RPMI8226 (cell line): ENCODE measurements at regions not wholly inside any gene's neighbourhood (a gene's known extent, or its start where the extent isn't known, plus 50 kb on each side); places are given as distances from the start of the nearest gene placed in this dataset.
"Not testable (repeated sequence)": the region's sequence is repeated elsewhere in the genome, so short reads cannot be mapped to it uniquely, and the experiment has no call there.

Experiments
- DNase-seq: peaks from one replicate; pipeline ENCODE4 v3.0.0-alpha.2; 2015

DNA sequence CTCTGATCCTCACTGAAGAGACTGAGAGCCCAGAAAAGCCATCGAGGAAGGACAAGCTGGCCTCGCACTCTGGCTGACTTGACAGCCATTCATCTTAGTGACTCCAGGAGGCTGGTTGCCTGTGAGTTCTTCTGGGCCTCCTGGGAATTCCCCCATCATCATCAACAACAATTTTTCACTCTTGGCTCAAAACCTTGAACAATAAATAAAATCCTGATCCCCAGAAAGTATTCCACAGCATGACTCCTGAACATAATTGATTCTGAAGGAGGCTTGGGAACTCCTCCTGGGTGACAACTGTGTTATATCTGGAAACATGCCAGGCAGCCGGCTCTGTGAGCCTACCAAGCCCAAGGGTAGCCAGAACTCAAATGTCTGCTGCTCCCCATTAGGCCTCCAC lies 188.6 kb downstream of the SHQ1 start:
- DNase-seq: no peak

DNA sequence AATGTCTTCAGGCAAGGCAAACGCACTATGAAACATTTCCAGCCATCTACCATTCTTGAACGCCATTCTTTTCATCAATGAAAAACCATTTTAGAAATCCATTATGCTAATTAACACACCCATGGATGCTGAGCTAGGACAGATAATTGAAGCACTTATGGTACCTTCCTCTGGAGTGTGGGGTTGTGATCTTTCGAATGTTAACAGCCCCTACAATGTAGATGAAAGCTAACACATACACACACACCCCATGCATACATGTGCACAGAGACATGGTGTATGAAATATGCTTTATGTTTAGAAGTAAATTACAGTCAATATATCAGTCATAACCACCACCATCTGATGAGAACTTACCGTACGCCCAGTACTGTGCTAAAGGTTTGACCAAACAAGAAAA lies 189.1 kb downstream of the SHQ1 start:
- DNase-seq: no peak

DNA sequence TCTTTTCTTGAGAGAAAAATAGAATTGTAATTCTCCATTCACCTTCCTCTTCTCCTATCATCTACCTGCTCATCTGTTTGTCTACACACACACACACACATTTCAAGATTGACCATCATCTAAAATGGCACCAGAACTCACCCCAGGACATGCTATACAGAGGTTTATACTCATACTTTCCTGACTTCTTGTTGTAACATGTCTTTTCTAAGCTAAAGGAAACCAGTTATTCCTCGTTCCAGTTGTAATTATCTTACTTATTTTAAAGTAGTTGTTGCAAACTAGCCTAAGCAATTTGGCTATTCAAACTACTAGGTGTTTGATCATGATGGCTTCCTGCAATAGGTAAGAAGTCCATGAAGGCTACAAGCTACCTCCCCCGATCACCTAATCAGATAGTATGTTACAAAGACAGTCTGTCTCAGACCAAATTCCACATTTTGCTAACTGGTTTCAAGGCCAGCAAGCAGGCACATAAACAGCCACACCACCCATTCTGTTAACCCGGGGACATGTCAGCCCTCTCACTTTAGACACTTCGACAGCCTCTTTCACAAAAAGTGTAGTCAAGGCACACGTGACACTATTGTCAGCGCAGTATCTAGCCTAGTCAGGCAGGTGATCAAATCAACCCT lies 189.7 kb downstream of the SHQ1 start:
- no peak for DNase-seq

DNA sequence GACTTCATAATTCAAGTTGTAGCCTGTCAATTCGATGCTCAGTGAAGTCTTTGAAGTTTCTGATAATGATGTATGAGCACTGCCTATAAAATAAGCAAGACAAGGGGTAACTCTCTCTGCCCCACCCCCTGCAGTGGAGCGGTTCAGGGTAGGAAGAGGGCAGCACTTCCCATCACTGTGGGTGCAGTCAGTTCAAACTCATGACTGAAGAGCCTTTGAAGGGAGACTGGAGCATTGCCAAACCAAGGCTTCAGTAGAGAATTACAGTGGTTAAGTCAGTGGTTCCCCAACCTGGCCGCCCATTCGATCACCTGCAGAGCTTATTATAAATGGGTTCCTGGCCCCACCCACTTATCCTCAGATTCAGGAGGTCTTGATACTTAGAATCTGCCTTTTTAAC lies 190.6 kb downstream of the SHQ1 start:
- DNase-seq: peak; percentile 54

DNA sequence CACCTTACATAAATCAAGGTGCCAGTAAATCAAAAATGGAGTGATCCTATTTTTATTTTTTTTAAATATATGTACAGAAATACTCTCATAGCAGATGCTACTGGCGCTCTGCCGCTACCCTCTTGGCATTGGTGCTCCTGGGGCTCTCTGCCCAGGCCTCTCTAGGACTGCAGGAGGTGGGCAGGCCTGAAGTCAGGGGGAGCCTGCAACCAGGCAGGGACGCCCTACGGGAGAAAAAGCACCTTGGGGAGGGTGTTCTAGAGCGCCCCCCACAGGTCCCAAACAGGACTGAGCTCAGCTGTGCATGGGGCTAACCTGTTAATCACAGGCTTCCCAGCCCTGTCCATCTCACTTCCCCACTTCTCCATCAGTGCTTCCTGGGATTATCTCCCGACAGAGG lies 192.5 kb downstream of the SHQ1 start:
- no peak for DNase-seq

DNA sequence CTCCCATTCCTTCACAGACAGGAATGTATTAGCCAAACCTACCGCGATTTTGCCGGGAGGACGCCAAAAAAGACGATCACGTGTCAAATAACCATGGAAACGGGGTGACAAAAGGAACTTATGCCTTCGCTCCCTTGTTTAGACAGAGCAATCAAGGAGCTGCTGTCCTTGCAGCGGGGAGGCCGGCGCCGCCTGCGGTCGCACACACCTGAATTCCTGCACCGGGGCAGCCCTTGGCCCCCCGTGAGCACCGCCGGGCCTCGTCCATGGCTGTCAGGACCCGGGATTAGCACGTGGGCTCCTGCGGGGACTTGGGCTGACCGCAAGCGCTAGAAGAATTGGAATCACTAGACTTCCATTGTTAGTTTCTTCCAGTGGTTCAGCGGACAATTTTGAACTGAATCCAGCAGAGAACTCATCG lies 193.1 kb downstream of the SHQ1 start:
- DNase-seq: no peak

DNA sequence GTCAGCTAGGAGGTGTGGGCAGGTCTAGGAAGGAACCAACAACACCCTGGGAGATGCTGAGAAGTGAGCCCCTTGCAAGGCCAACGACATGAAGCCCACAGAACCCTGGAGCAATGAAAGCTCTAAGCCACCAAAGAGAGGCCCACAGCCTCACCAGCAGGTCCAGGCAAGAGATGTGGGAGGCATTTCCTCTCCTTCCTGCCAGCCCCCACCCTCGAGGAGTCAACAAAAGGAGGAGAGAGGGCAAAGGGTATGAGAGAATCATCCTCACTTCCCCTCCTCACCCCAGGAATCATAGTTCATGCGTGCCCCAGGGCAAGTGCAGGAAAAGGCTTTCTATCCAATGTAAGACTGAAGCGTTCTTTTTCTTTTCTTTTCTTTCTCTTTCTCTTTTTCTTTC lies 195.8 kb downstream of the SHQ1 start:
- DNase-seq: no peak

DNA sequence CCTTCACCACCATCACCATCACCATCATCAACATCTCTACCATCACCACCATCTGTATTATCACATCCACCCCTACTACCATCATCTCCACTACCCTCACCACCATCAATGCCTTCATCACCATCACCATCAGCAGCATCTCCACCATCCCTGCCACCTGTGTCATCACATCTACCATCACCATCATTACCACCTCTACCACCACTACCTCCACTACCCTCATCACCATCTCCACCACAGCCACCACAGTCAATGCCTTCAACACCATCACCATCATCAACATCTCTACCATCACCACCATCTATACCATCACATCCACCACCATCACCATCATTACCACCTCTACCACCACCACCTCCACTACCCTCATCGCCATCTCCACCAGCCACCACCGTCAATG lies 196.7 kb downstream of the SHQ1 start:
- DNase-seq: no peak

DNA sequence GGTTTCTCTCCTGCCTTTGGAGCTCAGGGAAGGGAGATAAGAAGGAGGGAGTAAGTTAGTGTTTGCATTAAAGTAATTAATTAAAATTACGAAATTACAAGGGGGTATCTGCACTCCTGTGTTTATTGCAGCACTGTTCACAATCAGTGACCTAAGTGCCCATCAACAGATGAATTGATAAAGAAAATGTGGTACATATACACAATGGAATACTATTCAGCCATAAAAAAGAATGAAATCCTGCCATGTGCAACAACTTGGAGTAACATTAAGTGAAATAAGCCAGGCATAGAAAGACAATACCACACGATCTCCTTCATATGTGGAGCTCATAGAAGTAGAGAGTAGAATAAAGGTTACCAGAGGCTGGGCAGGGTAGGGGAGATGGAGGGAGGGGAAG lies 202.0 kb downstream of the SHQ1 start:
- DNase-seq: no peak

DNA sequence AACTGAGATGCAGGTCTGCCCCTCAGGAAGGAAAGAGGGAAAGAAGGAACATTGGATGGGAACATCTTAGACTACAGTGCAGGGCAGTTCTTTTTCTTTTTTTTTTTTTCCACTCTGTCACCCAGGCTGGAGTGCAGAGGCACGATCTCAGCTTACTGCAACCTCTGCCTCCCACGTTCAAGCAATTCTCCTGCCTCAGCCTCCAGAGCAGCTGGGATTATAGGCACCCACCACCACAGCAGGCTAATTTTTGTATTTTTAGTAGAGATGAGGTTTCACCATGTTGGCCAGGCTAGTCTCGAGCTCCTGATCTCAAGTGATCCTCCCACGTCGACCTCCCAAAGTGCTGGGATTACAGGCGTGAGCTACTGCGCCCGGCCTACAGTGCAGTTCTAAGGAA lies 204.6 kb downstream of the SHQ1 start:
- not testable (repeated sequence) for DNase-seq

DNA sequence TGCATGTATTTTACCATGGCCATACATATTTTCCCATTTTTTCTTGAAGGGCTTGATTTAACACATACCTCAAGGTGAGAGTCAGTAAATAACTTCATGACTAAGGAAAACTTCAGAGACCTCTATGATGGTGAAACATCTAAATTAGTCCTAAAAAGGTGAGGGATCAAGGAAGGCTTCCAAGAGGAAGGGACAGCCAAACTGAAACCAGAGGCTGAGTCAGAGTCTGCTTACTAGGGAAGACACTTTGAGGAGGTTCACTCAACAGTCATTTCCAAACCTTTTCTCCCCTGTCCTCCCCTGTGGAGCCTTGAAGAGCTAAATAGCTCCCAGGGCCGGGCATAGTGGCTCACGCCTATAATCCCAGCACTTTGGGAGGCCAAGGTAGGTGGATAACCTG lies 206.6 kb downstream of the SHQ1 start:
- no peak for DNase-seq

DNA sequence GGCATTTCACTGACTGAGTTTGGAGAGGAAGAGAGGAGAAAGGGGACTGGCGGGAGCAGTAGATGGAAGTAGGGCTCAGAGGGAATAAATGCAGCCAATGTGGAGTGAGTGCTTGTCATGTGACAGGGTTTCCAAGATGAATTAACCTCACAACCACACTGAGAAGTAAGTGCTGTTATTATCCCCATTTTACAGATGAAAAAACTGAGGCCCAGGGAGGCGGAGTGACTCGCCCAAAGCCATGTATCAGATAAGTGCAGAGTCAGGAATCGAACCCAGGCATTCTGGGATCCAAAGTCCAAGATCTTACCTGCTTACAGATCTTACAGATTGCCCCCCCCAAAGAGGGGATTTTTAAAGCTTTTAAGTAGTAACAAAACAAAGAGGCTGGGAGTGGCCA lies 207.2 kb downstream of the SHQ1 start:
- no peak for DNase-seq

DNA sequence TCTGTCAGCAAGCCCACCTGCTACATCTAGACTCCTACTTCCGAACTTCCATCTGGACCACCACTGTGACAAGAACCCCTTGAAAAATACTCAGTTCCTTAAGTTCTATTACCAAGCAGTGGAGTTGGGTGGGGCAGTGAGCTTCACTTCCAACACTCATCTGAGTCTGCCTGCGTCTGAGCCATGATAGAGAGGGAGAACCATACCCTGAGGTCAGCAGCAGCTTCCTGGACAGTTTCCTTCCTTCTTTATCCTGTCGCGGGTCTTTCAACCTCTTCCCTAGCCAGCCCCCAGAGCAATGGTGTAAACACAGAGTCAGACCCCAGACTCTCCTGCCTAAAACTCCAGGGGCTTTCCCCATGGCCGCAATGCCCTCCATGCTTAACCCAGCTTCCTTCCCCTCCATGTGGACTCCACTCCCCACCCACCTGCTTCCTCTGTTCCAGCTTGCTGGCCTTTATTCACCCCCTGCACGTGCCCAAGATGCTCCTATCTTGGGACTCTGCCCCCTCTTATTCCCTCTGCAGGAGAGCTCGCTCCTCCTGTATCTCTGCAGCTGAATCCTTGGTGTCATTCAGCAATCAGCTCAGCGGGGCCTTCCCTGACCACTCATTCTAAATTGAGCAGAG lies 211.2 kb downstream of the SHQ1 start:
- DNase-seq: no peak

DNA sequence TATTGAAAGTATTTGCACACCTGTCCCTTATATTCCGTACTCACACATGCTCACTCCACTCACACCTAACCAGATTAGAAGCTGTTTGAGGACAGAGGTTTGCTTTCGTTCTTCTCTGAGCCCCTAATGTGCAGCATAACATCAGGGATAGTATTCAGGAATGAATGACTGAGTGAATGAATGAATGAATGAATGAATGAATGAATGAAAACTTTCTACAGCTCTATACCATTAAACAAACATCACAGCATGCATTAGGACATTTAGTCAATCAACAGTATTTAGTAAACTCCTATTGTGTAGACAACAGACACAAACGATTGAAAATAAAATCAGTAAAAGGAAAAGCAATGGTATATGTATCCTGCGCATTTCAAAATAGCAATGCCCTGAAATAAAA lies 212.7 kb downstream of the SHQ1 start:
- no peak for DNase-seq

DNA sequence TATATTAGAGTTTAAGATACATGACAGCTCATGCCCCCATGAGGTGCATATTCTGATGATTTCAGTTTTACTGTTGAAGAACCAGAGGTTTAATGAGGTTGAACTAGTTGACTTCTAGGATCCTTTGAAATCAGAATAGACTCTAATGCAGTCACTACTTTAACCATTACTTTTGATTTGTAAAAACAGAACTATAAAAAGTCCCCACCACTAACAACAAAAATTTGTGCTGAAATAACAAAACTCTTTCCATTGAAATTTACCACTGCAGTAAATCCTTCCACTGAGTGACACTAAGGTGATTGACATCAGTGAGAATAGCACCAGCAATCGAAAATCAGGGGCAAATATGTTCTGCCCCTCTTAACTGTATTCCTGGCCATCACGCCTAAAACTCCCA lies 214.1 kb downstream of the SHQ1 start:
- no peak for DNase-seq

DNA sequence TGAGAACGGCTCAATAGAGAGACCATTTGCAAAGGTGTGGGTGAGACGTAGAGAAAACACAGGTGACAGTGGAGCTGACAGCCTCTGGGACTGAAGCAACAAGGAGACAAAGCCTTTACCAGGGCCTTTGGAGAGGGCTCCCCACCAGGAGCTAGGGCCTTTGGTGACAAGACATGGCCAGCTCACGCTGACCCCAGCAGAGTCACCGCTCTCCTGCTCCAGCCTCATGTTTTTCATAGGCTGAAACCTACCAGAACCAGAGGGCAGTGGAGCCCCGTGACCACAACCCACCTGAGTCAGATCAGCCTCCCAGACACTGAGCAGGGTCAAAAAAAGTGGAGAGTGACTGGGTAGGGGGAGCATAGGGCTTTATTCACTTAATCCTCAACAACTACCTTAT lies 214.7 kb downstream of the SHQ1 start:
- no peak for DNase-seq

DNA sequence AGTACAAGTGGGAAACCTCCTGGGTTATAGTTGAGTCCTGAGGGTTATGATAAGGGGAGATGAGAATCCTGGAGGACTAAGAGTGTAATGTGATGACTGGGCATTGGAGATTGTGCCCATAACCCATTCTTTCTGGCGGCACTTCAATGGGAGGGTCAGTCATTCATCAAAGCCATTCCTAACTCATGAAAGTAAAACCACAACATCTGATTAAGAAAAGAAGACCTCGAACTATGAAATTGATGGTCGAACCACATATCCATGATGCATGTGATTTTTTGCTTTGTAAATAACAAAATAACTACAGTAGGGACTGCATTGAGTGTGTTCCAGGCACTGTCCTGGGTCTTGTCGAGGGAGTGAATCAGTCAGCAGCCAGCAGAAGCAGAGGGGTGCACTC lies 215.1 kb downstream of the SHQ1 start:
- DNase-seq: no peak

DNA sequence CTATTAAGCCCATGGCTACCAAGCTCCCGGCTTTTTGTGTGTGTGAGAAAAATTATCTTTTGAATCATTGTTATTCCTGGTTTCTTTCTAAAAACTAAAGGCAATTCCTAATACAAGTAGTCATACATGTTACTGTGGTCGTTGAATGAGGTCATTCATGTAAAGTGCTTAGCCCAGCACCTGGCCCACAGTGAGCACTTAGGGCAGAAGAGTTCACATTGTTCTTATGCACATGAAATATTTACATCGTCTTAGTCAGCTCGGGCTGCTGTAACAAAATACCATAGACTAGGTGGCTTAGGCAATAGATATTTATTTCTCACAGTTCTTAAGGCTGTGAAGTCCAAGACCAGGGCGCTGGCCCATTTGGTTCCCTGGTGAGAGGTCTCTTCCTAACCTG lies 216.1 kb downstream of the SHQ1 start:
- DNase-seq: no peak

DNA sequence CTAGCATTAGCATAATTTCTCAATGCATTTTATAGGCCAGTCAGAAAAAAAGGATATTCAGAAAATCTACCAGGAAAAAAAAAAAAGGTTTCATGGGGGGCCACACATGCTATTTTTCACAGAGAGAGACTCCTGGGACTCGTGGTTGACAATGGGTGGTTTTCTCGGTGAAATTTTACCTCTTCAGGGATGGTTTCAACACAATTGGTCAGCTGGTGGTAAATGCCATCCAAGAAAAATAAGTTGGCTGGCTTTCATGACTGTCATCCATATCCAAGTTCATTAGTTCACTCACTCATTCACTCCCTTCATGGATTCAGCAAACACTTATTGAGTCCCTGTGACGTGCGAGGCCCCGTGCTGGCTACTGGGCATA lies 217.3 kb downstream of the SHQ1 start:
- DNase-seq: no peak

DNA sequence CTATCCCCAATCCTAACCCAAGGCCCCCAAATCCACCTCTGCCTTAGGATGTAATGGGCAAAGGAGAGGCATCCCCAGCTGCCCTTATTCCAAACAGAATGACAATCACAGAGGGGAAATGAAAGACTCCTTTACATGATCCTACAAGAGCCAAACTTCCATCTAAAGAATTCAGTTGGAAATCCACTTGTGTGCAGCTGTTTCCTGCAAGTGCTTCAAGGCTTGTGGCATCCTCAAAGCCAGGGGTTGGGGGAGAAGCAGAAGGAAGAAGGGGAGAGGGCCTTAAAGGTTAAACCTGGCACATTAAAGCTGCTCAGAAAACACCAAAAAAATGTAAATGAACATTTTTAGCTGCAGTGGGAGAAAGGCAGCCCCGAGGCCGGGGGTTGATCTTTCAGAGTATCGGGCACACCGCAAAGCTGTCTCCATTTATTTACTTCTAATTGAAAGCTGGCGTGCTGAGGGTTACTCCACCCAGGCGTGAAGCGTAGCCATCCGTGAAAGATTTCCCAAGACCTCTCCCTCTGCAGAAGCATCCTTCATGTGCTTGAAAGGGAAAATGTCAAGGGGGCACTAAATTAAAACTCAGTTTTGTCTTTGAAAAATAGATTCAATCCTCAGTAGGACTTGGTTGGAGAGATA lies 217.8 kb downstream of the SHQ1 start:
- no peak for DNase-seq

DNA sequence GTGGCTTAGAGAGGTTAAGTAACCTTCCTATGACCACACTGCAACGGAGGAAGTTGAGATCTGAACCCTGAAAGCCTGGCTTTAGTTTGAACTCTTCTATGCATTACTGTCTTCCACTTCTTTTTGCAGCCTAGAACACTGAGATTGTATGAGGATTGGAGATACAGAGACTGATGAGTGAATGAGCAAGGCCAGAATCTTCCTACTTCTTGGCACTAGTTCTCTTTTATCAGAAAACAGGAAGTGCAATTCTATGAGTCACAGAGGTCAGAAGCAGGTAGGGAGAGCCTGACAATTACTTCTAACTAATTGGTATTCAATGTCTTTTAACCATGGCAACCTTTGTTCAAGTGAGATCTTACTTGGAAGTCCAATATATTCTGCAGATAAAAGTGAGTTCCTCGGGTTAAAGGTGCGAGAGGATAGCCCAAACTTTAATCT lies 219.0 kb downstream of the SHQ1 start:
- DNase-seq: peak; percentile 50

DNA sequence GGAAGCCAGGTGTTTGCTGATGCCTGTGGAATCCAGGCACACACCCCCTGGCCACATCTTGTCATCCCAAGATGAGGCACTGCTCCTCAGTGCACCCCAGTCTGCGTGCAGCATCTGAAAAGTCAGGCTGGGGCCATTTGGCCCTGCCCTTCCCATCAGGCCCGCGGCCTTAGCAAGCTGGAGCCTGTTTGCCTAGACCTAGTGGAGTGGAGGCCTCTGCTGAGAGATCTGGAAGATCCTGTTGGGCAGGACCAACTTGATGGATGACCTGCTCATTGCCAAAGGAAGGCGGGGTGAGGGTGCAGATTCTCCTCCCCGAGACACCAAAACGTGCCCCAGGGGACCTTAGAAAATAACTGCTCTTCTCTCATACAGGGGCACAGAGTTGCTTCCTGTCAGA lies 220.2 kb downstream of the SHQ1 start:
- no peak for DNase-seq

DNA sequence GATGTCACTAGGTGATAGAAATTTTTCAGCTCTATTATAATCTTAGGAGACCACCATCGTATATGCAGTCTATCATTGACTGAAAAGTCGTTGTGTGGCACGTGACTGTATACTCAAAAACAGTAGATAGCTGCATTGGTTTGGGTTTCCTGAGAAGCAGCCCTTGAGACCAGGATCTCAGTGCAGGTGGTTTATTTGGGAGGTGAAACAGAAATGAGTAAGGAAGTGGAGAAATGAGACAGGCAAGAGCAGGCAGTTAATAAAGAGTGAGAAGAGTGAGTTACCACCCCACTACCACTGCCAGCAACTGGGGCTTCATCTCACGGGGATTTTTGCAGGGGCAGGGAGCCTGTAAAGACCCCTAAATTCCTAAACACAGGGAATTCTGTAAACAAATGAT lies 221.0 kb downstream of the SHQ1 start:
- no peak for DNase-seq

DNA sequence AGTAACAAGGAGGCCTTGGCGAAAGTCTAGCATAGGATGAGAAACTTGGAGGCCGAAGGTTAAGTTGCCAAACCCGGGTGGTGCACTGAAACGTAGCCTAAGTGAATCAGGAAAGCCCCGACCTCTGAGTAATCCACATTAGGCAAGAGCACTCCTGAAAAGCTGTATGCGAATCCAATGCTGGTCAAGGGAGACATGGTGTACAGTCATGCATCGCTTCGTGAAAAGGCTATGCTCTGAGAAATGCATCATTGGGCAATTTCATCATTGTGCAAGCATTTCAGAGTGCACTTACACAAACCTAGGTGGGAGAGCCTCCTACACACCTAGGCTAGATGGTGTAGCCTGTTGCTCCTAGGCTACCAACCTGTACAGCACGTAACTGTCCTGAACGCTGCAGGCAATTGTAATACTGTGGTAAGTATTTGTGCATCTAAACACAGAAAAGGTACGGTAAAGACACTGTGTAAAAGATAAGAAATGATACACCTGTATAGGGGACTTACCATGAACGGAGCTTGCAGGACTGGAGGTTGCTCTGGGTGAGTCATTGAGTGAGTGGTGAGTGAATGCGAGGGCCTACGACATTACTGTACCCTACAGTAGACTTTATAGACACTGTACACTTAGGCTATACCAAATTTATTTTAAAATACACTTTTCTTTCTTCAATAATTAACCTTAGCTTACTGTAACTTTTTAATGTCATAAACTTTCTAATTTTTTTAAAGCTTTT lies 222.5 kb downstream of the SHQ1 start:
- DNase-seq: no peak
